ENCODE measurements at regions not wholly inside any gene's neighbourhood (a gene's known extent, or its start where the extent isn't known, plus 50 kb on each side); places are given as distances from the start of the nearest gene placed in this dataset.

DNA sequence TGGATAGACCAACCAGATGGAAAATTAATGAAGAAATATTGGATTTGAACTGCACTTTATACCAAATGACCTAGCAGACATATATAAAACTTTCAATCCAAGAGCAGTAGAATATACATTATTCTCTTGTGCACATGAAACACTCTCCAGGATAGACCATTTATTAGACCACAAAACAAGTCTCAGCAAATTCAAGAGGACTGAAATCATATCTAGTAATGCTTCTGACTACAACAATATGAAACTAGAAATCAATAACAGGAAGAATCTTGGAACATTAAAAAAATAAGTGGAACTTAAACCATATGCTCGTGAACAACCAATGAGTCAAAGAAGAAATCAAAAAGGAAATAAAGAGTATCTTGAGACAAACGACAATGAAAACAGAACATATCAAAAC lies 150.0 kb upstream of the CD180 start:
- no peak for TF ChIP-seq SPI1 (IDR thresholded peaks at IDR 0.05; ENCODE audit: low read depth, low read length)
- TF ChIP-seq POLR2A (IDR thresholded peaks at IDR 0.05; ENCODE audit: low read depth, low read length) = no peak
